DND-41 (cell line): ENCODE measurements at regions not wholly inside any gene's neighbourhood (a gene's known extent, or its start where the extent isn't known, plus 50 kb on each side); places are given as distances from the start of the nearest gene placed in this dataset.

Source experiments
- ATAC-seq: fragments of 200-7000 bp; cut with Tn5 transposase; 3 replicates; pipeline ENCODE4 v1.9.1; 2021; ENCODE audit warnings: low read depth; ENCODE audit not compliant: insufficient read depth
- DNase-seq: peaks from one replicate; pipeline ENCODE4 v3.0.0-alpha.2; 2020
- H2AFZ ChIP-seq: 2 replicates; pipeline ENCODE4 v1.6.0; 2012; ENCODE audit warnings: low read depth, low read length
- H3K27ac ChIP-seq: 2 replicates; pipeline ENCODE4 v1.5.1; 2012; ENCODE audit warnings: low read length, inconsistent platforms
- H3K27me3 ChIP-seq: fragments of 200-600 bp; sonication (generic); 2 replicates; pipeline ENCODE4 v1.6.0; 2012; ENCODE audit warnings: low read length, mild to moderate bottlenecking, inconsistent platforms; ENCODE audit not compliant: insufficient read depth, poor library complexity
- H3K36me3 ChIP-seq: 2 replicates; pipeline ENCODE4 v1.5.1; 2012; ENCODE audit warnings: low read length, inconsistent platforms; ENCODE audit not compliant: insufficient read depth
- H3K4me1 ChIP-seq: 2 replicates; pipeline ENCODE4 v1.5.1; 2012; ENCODE audit warnings: mild to moderate bottlenecking, low read length; ENCODE audit not compliant: insufficient read depth
- H3K4me2 ChIP-seq: 2 replicates; pipeline ENCODE4 v1.6.0; 2012; ENCODE audit warnings: mild to moderate bottlenecking, moderate library complexity, low read length, inconsistent platforms; ENCODE audit not compliant: insufficient read depth
- H3K4me3 ChIP-seq, 2 experiments: fragments of 200-600 bp in 1 of 2; shearing (Covaris generic) in 1 of 2; 2 replicates each; pipeline ENCODE4 v1.5.1; 2012 to 2016; ENCODE audit warnings: inconsistent platforms in 2 of 2, low read length in 2 of 2, mild to moderate bottlenecking in 2 of 2, low read depth in 1 of 2, moderate library complexity in 1 of 2
- H3K79me2 ChIP-seq: 2 replicates; pipeline ENCODE4 v1.6.0; 2012; ENCODE audit warnings: low read length, inconsistent platforms; ENCODE audit not compliant: insufficient read depth
- H3K9ac ChIP-seq: 2 replicates; pipeline ENCODE4 v1.6.0; 2012; ENCODE audit warnings: low read depth, mild to moderate bottlenecking, inconsistent platforms, low read length, moderate library complexity
- H3K9me3 ChIP-seq: 2 replicates; pipeline ENCODE4 v1.5.1; 2012; ENCODE audit warnings: low read length, moderate library complexity, mild to moderate bottlenecking, inconsistent platforms; ENCODE audit not compliant: insufficient read depth, severe bottlenecking
- H4K20me1 ChIP-seq: 2 replicates; pipeline ENCODE4 v1.6.0; 2012; ENCODE audit warnings: low read length; ENCODE audit not compliant: insufficient read depth
- CTCF ChIP-seq: IDR thresholded peaks from 2 replicates; pipeline ENCODE4 v1.5.1; 2012; ENCODE audit warnings: borderline replicate concordance, low read length, moderate library complexity, mild to moderate bottlenecking; ENCODE audit not compliant: poor library complexity, severe bottlenecking; ENCODE audit errors: extremely low read depth
- EZH2 ChIP-seq: IDR thresholded peaks from 3 replicates; pipeline ENCODE4 v1.6.1; 2012; ENCODE audit warnings: borderline replicate concordance, low read depth, mild to moderate bottlenecking, moderate library complexity, low read length, inconsistent platforms; ENCODE audit not compliant: severe bottlenecking

GRCh38 chr9:75589497-75589896 lies 301.0 kb upstream of the PCSK5 start:
- H3K4me2 ChIP-seq, result no peak overlapping the region
- no peak for TF ChIP-seq EZH2
- H4K20me1 ChIP-seq, result no peaks in the 10 kb centered on the region
- no peaks in the 10 kb centered on the region for H3K4me1 ChIP-seq
- no peaks in the 10 kb centered on the region for H3K36me3 ChIP-seq
- DNase-seq (no peak), ATAC-seq (no peak)
- H3K4me3 ChIP-seq, result no peak overlapping the region
- H3K27ac ChIP-seq, result no peak overlapping the region
- no peak overlapping the region for H3K9ac ChIP-seq
- no peaks in the 10 kb centered on the region for H3K79me2 ChIP-seq
- no peaks in the 10 kb centered on the region for H3K27me3 ChIP-seq
- no peak overlapping the region for H2AFZ ChIP-seq
- H3K9me3 ChIP-seq, result no peaks in the 10 kb centered on the region

GRCh38 chr9:75591972-75592371 lies 298.5 kb upstream of the PCSK5 start:
- Histone ChIP-seq H3K4me3 (no peak overlapping the region), H4K20me1 (no peaks in the 10 kb centered on the region), H3K9ac (no peak overlapping the region), H2AFZ (no peak overlapping the region), H3K4me1 (no peaks in the 10 kb centered on the region), H3K9me3 (no peaks in the 10 kb centered on the region), H3K4me2 (no peak overlapping the region), H3K79me2 (no peaks in the 10 kb centered on the region), H3K27ac (no peak overlapping the region), H3K36me3 (no peaks in the 10 kb centered on the region), H3K27me3 (no peaks in the 10 kb centered on the region)
- ATAC-seq, result no peak
- TF ChIP-seq CTCF, result no peak
- no peak for DNase-seq

- no peak overlapping the region for H2AFZ ChIP-seq
These were observed 297.9 kb upstream of the PCSK5 start for GRCh38 chr9:75592586-75592985.

GRCh38 chr9:75593920-75594319 lies 296.6 kb upstream of the PCSK5 start:
- H3K9me3 ChIP-seq, result no peaks in the 10 kb centered on the region
- no peak overlapping the region for H3K4me2 ChIP-seq
- H3K4me1 ChIP-seq, result no peaks in the 10 kb centered on the region
- no peak overlapping the region for H3K9ac ChIP-seq
- H3K79me2 ChIP-seq, result no peaks in the 10 kb centered on the region
- H3K36me3 ChIP-seq, result no peaks in the 10 kb centered on the region
- TF ChIP-seq EZH2 (no peak), CTCF (no peak)
- no peak overlapping the region for H2AFZ ChIP-seq
- ATAC-seq, result no peak
- H4K20me1 ChIP-seq, result no peaks in the 10 kb centered on the region
- H3K27ac ChIP-seq, result no peak overlapping the region
- H3K4me3 ChIP-seq, result no peak overlapping the region
- no peak for DNase-seq
- no peaks in the 10 kb centered on the region for H3K27me3 ChIP-seq

More at GRCh38 chr9:75592586-75592985, 297.9 kb upstream of the PCSK5 start:
- H3K79me2 ChIP-seq, result no peaks in the 10 kb centered on the region
- no peak overlapping the region for H3K4me3 ChIP-seq
- TF ChIP-seq EZH2 (no peak), CTCF (no peak)
- H3K9ac ChIP-seq, result no peak overlapping the region
- H3K4me1 ChIP-seq, result no peaks in the 10 kb centered on the region
- DNase-seq (no peak), ATAC-seq (no peak)
- no peaks in the 10 kb centered on the region for H3K27me3 ChIP-seq
- no peak overlapping the region for H3K4me2 ChIP-seq
- no peaks in the 10 kb centered on the region for H3K36me3 ChIP-seq
- H4K20me1 ChIP-seq, result no peaks in the 10 kb centered on the region
- no peak overlapping the region for H3K27ac ChIP-seq
- no peaks in the 10 kb centered on the region for H3K9me3 ChIP-seq
